MG63 (cell line): ENCODE measurements at regions not wholly inside any gene's neighbourhood (a gene's known extent, or its start where the extent isn't known, plus 50 kb on each side); places are given as distances from the start of the nearest gene placed in this dataset.
"Not testable (repeated sequence)": the region's sequence is repeated elsewhere in the genome, so short reads cannot be mapped to it uniquely, and the experiment has no call there.

Experiments
- DNase-seq: peaks from one replicate; pipeline ENCODE4 v3.0.0-alpha.2; 2020
- H3K27me3 ChIP-seq: fragments of 250-450 bp; sonication (Bioruptor Pico); 2 replicates; pipeline ENCODE4 v1.5.1; 2020; ENCODE audit warnings: mild to moderate bottlenecking, moderate library complexity
- H3K36me3 ChIP-seq: fragments of 250-450 bp; sonication (Bioruptor Pico); 2 replicates; pipeline ENCODE4 v1.5.1; 2020; ENCODE audit warnings: mild to moderate bottlenecking, moderate library complexity
- H3K4me3 ChIP-seq: fragments of 250-450 bp; sonication (Bioruptor Pico); 2 replicates; pipeline ENCODE4 v1.5.1; 2020; ENCODE audit warnings: mild to moderate bottlenecking, moderate library complexity
- H3K9me3 ChIP-seq: fragments of 250-450 bp; sonication (Bioruptor Pico); 2 replicates; pipeline ENCODE4 v1.5.1; 2020; ENCODE audit warnings: mild to moderate bottlenecking, moderate library complexity

- Histone ChIP-seq H3K9me3 (no peaks in the 10 kb centered on the region), H3K36me3 (no peaks in the 10 kb centered on the region), H3K27me3 (no peaks in the 10 kb centered on the region), H3K4me3 (no peak overlapping the region)
- DNase-seq = no peak
These were observed 114.3 kb upstream of the PCSK5 start for GRCh38 chr9:75775966-75776691.

GRCh38 chr9:75780185-75780584, 110.3 kb upstream of the PCSK5 start:
- no peak for DNase-seq
- H3K36me3 ChIP-seq = no peaks in the 10 kb centered on the region
- no peaks in the 10 kb centered on the region for H3K9me3 ChIP-seq
- H3K4me3 ChIP-seq = no peak overlapping the region
- H3K27me3 ChIP-seq = no peaks in the 10 kb centered on the region

GRCh38 chr9:75788006-75788634, 102.4 kb upstream of the PCSK5 start:
- Histone ChIP-seq H3K36me3 (no peaks in the 10 kb centered on the region), H3K4me3 (no peak overlapping the region), H3K9me3 (no peaks in the 10 kb centered on the region), H3K27me3 (no peaks in the 10 kb centered on the region)
- DNase-seq = peak; percentile 78

GRCh38 chr9:75797085-75797580, 93.3 kb upstream of the PCSK5 start:
- H3K36me3 ChIP-seq = no peaks in the 10 kb centered on the region
- H3K4me3 ChIP-seq = no peak overlapping the region
- H3K27me3 ChIP-seq = no peaks in the 10 kb centered on the region
- H3K9me3 ChIP-seq = no peaks in the 10 kb centered on the region
- no peak for DNase-seq

GRCh38 chr9:75798505-75798904, 92.0 kb upstream of the PCSK5 start:
- no peak overlapping the region for H3K4me3 ChIP-seq
- H3K36me3 ChIP-seq = no peaks in the 10 kb centered on the region
- no peaks in the 10 kb centered on the region for H3K27me3 ChIP-seq
- H3K9me3 ChIP-seq = no peaks in the 10 kb centered on the region
- DNase-seq = no peak

GRCh38 chr9:75803130-75803529, 87.3 kb upstream of the PCSK5 start:
- Histone ChIP-seq H3K27me3 (no peaks in the 10 kb centered on the region), H3K9me3 (no peaks in the 10 kb centered on the region), H3K36me3 (no peaks in the 10 kb centered on the region), H3K4me3 (no peak overlapping the region)
- DNase-seq = no peak

- no peak for DNase-seq
- H3K36me3 ChIP-seq = no peaks in the 10 kb centered on the region
- peaks cover 2% of the 10 kb centered on the region; the same call in 1 of the 2 replicates for H3K9me3 ChIP-seq
- H3K27me3 ChIP-seq = no peaks in the 10 kb centered on the region
- H3K4me3 ChIP-seq = no peak overlapping the region
These were observed 80.4 kb upstream of the PCSK5 start for GRCh38 chr9:75810063-75810462.

GRCh38 chr9:75811692-75812091, 78.8 kb upstream of the PCSK5 start:
- H3K9me3 ChIP-seq = peaks cover 2% of the 10 kb centered on the region; the same call in 1 of the 2 replicates
- no peaks in the 10 kb centered on the region for H3K27me3 ChIP-seq
- no peak overlapping the region for H3K4me3 ChIP-seq
- H3K36me3 ChIP-seq = no peaks in the 10 kb centered on the region
- no peak for DNase-seq

GRCh38 chr9:75812141-75812540, 78.3 kb upstream of the PCSK5 start:
- no peak overlapping the region for H3K4me3 ChIP-seq
- H3K27me3 ChIP-seq = no peaks in the 10 kb centered on the region
- H3K9me3 ChIP-seq = peaks cover 2% of the 10 kb centered on the region; the same call in 1 of the 2 replicates
- no peaks in the 10 kb centered on the region for H3K36me3 ChIP-seq
- no peak for DNase-seq

- H3K9me3 ChIP-seq = peaks cover 2% of the 10 kb centered on the region; the same call in 1 of the 2 replicates
- peak; percentile 5 for DNase-seq
These were observed 75.8 kb upstream of the PCSK5 start for GRCh38 chr9:75814667-75815066.

GRCh38 chr9:75820471-75821115, 69.9 kb upstream of the PCSK5 start:
- not testable (repeated sequence) for H3K36me3 ChIP-seq, H3K9me3 ChIP-seq, H3K27me3 ChIP-seq, H3K4me3 ChIP-seq, DNase-seq

More at GRCh38 chr9:75814667-75815066, 75.8 kb upstream of the PCSK5 start:
- Histone ChIP-seq H3K4me3 (no peak overlapping the region), H3K27me3 (no peaks in the 10 kb centered on the region), H3K36me3 (no peaks in the 10 kb centered on the region)

GRCh38 chr9:75823151-75823550, 67.3 kb upstream of the PCSK5 start:
- no peak for DNase-seq
- no peaks in the 10 kb centered on the region for H3K27me3 ChIP-seq
- no peak overlapping the region for H3K4me3 ChIP-seq
- H3K9me3 ChIP-seq = no peaks in the 10 kb centered on the region
- H3K36me3 ChIP-seq = no peaks in the 10 kb centered on the region

GRCh38 chr9:75824816-75825568, 65.5 kb upstream of the PCSK5 start:
- no peaks in the 10 kb centered on the region for H3K27me3 ChIP-seq
- H3K4me3 ChIP-seq = no peak overlapping the region
- DNase-seq = no peak
- H3K9me3 ChIP-seq = no peaks in the 10 kb centered on the region
- H3K36me3 ChIP-seq = no peaks in the 10 kb centered on the region

- DNase-seq = no peak
- Histone ChIP-seq H3K9me3 (no peaks in the 10 kb centered on the region), H3K27me3 (no peaks in the 10 kb centered on the region), H3K4me3 (no peak overlapping the region), H3K36me3 (no peaks in the 10 kb centered on the region)
These were observed 64.2 kb upstream of the PCSK5 start for GRCh38 chr9:75826314-75826713.

- H3K36me3 ChIP-seq = no peaks in the 10 kb centered on the region
- no peak overlapping the region for H3K4me3 ChIP-seq
- no peak for DNase-seq
- no peaks in the 10 kb centered on the region for H3K9me3 ChIP-seq
- no peaks in the 10 kb centered on the region for H3K27me3 ChIP-seq
These were observed 60.2 kb upstream of the PCSK5 start for GRCh38 chr9:75830303-75830702.

GRCh38 chr9:75833778-75834177, 56.7 kb upstream of the PCSK5 start:
- no peaks in the 10 kb centered on the region for H3K36me3 ChIP-seq
- no peaks in the 10 kb centered on the region for H3K9me3 ChIP-seq
- H3K4me3 ChIP-seq = no peak overlapping the region
- H3K27me3 ChIP-seq = no peaks in the 10 kb centered on the region
- no peak for DNase-seq

- Histone ChIP-seq H3K4me3 (no peak overlapping the region), H3K27me3 (no peaks in the 10 kb centered on the region), H3K9me3 (no peaks in the 10 kb centered on the region), H3K36me3 (no peaks in the 10 kb centered on the region)
- no peak for DNase-seq
These were observed 55.6 kb upstream of the PCSK5 start for GRCh38 chr9:75834878-75835277.
